NT2/D1 (cell line): ENCODE measurements at regions not wholly inside any gene's neighbourhood (a gene's known extent, or its start where the extent isn't known, plus 50 kb on each side); places are given as distances from the start of the nearest gene placed in this dataset.
A peak's percentile ranks its signal among the peaks of the same experiment; 100 is the strongest.

Experiments used
- DNase-seq: peaks from one replicate; pipeline ENCODE4 v3.0.0-alpha.2; 2011; ENCODE audit warnings: low read depth, low spot score
- H3K27me3 ChIP-seq: 2 replicates; pipeline ENCODE4 v1.6.0; 2011; ENCODE audit warnings: mild to moderate bottlenecking; ENCODE audit not compliant: insufficient read length, insufficient read depth
- H3K36me3 ChIP-seq: 2 replicates; pipeline ENCODE4 v1.6.1; 2011; ENCODE audit warnings: mild to moderate bottlenecking, low read length, mixed read lengths; ENCODE audit not compliant: insufficient read depth, insufficient read length
- H3K4me1 ChIP-seq: 2 replicates; pipeline ENCODE4 v1.5.1; 2011; ENCODE audit not compliant: insufficient read depth, insufficient read length
- H3K4me3 ChIP-seq: 2 replicates; pipeline ENCODE4 v1.5.1; 2011; ENCODE audit warnings: low read depth; ENCODE audit not compliant: insufficient read length
- H3K9ac ChIP-seq: 2 replicates; pipeline ENCODE4 v1.6.0; 2011; ENCODE audit warnings: low read depth; ENCODE audit not compliant: insufficient read length
- H3K9me3 ChIP-seq: 2 replicates; pipeline ENCODE4 v1.5.1; 2011; ENCODE audit warnings: mild to moderate bottlenecking, low read length; ENCODE audit not compliant: insufficient read depth
- SUZ12 ChIP-seq: IDR thresholded peaks from 2 replicates; pipeline ENCODE4 v1.6.1; 2011; ENCODE audit not compliant: insufficient read length, insufficient read depth; ENCODE audit errors: extremely low read depth
- YY1 ChIP-seq: IDR thresholded peaks from 2 replicates; pipeline ENCODE4 v1.6.1; 2011; ENCODE audit not compliant: insufficient read length, insufficient read depth
- ZNF274 ChIP-seq: IDR thresholded peaks from 2 replicates; pipeline ENCODE4 v1.6.1; 2011; ENCODE audit warnings: mild to moderate bottlenecking, low read depth, low read length

DNA sequence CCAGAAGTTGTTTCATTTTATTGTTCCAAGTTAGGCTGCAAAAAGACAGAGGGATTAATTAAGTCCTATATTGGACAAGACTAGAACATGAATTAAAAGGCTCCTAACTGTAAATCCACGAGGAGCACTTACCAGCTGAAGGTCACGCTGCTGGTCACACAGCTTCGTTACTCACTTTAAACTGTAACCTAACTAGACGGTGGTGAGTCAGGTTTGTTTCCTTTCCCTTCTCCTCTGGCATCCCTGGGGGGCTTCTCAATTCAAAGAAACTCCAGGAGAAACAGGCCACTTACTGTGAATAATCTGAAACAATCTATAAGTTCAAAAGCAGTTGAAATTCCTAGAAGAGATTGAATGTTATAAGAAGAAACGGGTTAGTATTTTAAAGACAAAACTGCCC, 331.4 kb downstream of the BCAT1 start:
- DNase-seq, result peak; percentile 63
- TF ChIP-seq SUZ12, result no peak
- no peak for TF ChIP-seq YY1
- TF ChIP-seq ZNF274, result no peak

DNA sequence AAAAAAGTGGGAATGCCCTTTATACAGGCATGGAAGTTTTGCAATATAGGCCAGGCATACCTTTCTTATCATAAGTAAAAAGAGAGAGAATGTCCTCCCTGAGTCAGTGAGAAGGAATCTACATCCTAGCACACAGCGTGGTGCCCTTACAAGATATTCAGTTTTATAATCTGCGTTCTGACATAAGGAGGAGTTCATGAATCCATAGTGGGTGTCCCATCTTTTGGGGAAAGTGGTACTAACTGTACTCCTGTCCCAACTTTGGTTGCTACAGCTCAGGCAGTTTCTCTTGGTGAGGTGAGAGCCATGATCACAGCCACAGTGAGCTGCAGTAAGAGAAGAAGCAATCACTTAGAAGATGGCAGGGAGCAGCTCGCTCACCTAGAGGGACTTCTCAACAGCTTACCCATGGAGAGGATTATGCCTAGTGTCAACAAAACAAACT, 332.9 kb downstream of the BCAT1 start:
- Histone ChIP-seq H3K4me1 (peaks cover 4% of the 10 kb centered on the region), H3K4me3 (no peak overlapping the region), H3K27me3 (no peaks in the 10 kb centered on the region), H3K9ac (no peak overlapping the region), H3K36me3 (no peaks in the 10 kb centered on the region), H3K9me3 (no peaks in the 10 kb centered on the region)
- no peak for DNase-seq
- no peak for TF ChIP-seq SUZ12
- TF ChIP-seq YY1, result no peak
- TF ChIP-seq ZNF274, result no peak

More for the DNA sequence above, 331.4 kb downstream of the BCAT1 start:
- no peak overlapping the region for H3K4me3 ChIP-seq
- no peaks in the 10 kb centered on the region for H3K27me3 ChIP-seq
- peaks cover 4% of the 10 kb centered on the region for H3K4me1 ChIP-seq
- H3K36me3 ChIP-seq, result no peaks in the 10 kb centered on the region
- H3K9me3 ChIP-seq, result no peaks in the 10 kb centered on the region
- H3K9ac ChIP-seq, result no peak overlapping the region

DNA sequence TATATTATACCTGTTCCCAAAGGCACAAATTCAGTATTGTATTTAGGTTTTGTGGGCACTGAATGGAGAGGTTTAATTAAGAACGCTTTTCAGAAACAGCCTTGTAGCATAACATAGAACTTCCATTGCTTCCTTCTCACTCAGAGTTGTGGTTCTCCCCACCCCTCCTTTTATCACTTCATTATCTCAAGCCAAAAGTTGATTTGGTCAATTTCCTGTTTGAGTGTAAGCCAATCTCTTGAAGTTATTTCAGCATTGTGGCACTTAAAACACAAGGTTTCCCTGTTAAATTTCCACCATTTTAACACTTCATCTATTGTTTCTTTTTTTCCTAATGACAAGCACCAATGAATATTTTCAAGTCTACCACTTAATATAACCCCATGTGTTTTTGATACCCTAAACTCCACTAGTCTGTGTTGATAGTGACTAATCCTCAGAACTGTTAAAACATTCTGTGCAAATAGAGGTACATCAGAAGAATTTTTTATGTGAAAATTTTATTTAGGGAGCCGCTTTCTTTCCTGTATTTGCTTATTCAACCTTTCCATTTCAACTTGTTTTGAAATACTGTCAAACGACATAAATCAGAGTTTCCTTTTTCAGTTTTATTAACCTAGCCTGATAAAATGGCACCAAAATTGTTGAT, 340.1 kb downstream of the BCAT1 start:
- H3K9ac ChIP-seq, result no peak overlapping the region

DNA sequence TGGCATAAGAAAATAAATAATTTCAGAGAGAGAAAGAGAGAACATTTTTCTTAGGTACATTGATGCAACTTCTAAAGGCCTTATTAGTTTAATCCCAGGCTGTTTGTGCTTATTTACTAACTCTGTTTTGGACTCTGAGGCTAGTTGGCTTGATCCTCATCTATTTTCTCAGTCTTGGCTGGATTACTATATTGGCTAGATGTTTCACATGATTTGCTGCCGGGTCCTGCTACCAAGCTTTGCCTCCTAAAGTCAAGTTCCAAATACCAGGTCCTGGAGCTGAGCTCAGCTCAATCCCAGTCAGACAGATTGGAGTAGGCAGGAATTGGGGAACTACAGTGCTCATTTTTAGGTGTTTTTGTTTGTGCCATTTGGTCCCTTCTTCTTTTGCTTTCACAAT, 340.8 kb downstream of the BCAT1 start:
- no peaks in the 10 kb centered on the region for H3K27me3 ChIP-seq
- no peaks in the 10 kb centered on the region for H3K36me3 ChIP-seq
- no peaks in the 10 kb centered on the region for H3K4me1 ChIP-seq
- peaks cover 7% of the 10 kb centered on the region; the same call in 1 of the 2 replicates for H3K9me3 ChIP-seq
- no peak overlapping the region for H3K4me3 ChIP-seq
- no peak overlapping the region for H3K9ac ChIP-seq
- DNase-seq, result no peak
- TF ChIP-seq YY1, result no peak
- no peak for TF ChIP-seq ZNF274
- no peak for TF ChIP-seq SUZ12

More for the DNA sequence above, 340.1 kb downstream of the BCAT1 start:
- no peak for DNase-seq
- Histone ChIP-seq H3K36me3 (no peaks in the 10 kb centered on the region), H3K4me1 (no peaks in the 10 kb centered on the region), H3K27me3 (no peaks in the 10 kb centered on the region), H3K4me3 (no peak overlapping the region), H3K9me3 (peaks cover 7% of the 10 kb centered on the region; the same call in 1 of the 2 replicates)
- TF ChIP-seq SUZ12 (no peak), ZNF274 (no peak), YY1 (no peak)

DNA sequence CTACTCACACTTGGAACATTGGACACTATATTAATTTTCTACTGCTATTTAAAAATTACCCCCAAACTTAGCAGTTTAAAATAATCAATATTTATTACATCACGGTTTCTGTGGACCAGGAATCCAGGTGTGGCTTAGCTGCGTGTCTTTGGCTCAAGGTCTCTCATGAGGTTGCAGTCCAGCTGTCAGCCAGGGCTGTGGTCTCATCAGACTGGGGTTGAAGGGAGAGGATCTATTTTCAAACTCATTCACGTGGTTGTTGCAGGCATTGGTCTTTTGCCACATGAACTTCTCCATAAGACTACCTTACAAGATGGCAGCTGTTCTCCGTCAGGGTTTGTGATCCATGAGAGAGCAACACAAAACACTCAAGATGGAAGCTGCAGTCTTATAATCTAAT, 343.0 kb downstream of the BCAT1 start:
- H3K4me1 ChIP-seq, result no peaks in the 10 kb centered on the region
- no peak for TF ChIP-seq SUZ12
- TF ChIP-seq ZNF274, result no peak
- TF ChIP-seq YY1, result no peak

DNA sequence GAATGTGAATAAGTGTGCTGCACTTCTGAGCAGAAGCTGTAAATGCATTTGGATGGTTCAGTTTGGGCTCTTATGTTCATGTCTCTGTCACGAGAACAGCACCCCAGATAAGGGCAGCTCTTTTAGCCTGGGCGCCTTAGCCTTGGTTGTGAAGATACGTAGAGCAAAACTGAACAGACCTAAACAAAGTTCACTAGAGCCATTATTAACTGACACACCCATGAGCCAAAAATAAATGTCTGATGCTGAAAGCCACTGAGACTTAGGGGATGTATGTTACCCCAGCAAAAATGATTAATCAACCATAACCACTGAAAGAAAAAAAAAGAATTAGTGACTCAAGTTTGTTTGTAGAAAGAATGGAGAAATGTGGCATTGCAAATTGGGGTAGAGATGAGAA, 343.4 kb downstream of the BCAT1 start:
- no peak for TF ChIP-seq YY1
- TF ChIP-seq ZNF274, result no peak
- TF ChIP-seq SUZ12, result no peak
- no peak for DNase-seq
- Histone ChIP-seq H3K9ac (no peak overlapping the region), H3K27me3 (no peaks in the 10 kb centered on the region), H3K36me3 (no peaks in the 10 kb centered on the region), H3K4me3 (no peak overlapping the region), H3K4me1 (no peaks in the 10 kb centered on the region), H3K9me3 (peaks cover 7% of the 10 kb centered on the region; the same call in 1 of the 2 replicates)

More for the DNA sequence above, 343.0 kb downstream of the BCAT1 start:
- Histone ChIP-seq H3K36me3 (no peaks in the 10 kb centered on the region), H3K27me3 (no peaks in the 10 kb centered on the region), H3K4me3 (no peak overlapping the region), H3K9me3 (peaks cover 7% of the 10 kb centered on the region; the same call in 1 of the 2 replicates), H3K9ac (no peak overlapping the region)
- DNase-seq, result no peak

DNA sequence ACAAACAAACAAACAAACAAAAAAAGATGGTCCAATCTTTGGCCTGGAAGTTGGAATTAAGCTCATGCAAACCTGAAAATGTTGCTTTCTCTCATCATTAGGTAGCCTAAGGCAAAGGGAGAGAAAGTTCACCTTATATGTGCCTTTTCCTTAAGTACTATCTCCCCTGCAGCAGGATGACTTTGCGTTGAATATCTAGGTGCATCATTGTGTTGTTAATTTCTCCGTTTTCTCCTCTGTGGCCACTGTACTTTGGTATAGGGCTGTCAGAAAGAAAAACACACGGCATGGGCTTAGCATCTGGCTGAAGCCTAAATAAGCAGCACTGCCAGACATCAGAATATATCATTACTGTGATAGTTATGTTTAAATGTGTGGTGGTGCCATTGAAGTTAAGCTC, 345.5 kb downstream of the BCAT1 start:
- H3K27me3 ChIP-seq, result no peaks in the 10 kb centered on the region
- peak; percentile 72 for DNase-seq
- H3K36me3 ChIP-seq, result no peaks in the 10 kb centered on the region
- H3K4me1 ChIP-seq, result no peaks in the 10 kb centered on the region
- peaks cover 7% of the 10 kb centered on the region; the same call in 1 of the 2 replicates for H3K9me3 ChIP-seq
- no peak overlapping the region for H3K4me3 ChIP-seq
- H3K9ac ChIP-seq, result no peak overlapping the region
- TF ChIP-seq YY1 (no peak), ZNF274 (no peak), SUZ12 (no peak)
